ENCODE measurements at regions not wholly inside any gene's neighbourhood (a gene's known extent, or its start where the extent isn't known, plus 50 kb on each side); places are given as distances from the start of the nearest gene placed in this dataset.

DNA sequence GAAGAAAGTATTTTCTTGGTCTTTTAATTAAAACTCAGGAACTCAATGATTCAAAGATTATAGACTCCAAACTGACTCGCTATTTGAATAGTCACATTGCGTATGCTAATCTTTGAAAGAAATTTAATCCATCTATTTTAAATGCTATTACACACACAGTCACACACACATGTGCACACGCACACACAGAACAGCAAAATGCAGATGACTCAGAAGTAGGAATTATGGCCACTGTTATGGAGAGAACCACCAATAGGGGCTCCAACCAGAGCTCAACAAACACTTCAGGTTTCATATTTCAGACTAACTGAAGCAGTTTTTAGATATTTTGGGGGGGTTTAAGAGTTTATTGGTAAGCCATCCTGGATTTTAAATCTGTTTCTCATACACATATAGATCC is 1917.9 kb downstream of the EFNA5 start:
- DNase-seq (ENCODE audit: low read depth): no peak
- no peak overlapping the region for H3K4me3 ChIP-seq (ENCODE audit: low read depth, low read length)
- no peak for TF ChIP-seq CTCF (IDR thresholded peaks at IDR 0.05; ENCODE audit: low read depth, low read length, missing control alignments)

- DNase-seq (ENCODE audit: low read depth): no peak
- H3K4me3 ChIP-seq (ENCODE audit: low read depth, low read length): no peak overlapping the region
- TF ChIP-seq CTCF (IDR thresholded peaks at IDR 0.05; ENCODE audit: low read depth, low read length, missing control alignments): no peak
Observed at GRCh38 chr5:105751908-105752307, 1918.8 kb downstream of the EFNA5 start.

DNA sequence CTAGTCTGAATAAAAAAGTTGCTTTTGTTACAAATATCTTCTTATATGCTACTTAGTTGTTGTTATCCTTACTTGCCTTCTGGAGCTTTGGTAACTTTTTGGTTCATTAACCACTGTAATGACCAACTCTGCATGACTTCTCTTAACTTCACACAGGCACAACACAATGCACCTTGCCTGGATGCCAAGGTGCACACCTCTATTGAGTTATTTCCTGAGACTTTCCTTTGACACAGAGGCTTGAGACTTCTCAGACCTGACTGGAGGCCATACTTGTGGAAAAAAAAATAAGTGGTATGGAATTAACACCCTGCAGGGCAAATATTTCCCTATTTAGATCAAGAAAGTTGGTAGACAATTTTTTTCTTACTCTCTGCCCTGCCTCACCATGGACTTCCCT is 1925.6 kb downstream of the EFNA5 start:
- DNase-seq (ENCODE audit: low read depth): no peak
- TF ChIP-seq CTCF (IDR thresholded peaks at IDR 0.05; ENCODE audit: low read depth, low read length, missing control alignments): no peak

DNA sequence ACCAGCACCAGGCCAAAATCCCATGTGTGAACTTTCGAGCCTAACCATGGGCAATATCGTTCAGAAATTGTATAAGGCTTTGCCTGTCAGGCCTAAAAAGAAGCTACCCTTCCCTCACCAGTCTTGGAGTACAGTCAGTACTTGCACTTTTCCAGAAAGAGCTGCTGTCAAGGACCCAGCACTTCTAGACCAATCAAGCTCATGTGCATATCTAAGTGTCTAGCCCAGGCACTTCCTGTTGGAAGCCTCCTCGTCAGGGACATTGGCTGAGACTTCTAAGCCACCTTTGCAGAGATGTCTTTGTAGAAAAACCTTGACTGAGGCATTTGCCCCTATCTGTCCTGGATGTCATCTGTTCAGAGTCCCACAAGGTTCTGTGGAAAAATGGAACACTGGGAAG is 1930.5 kb downstream of the EFNA5 start:
- DNase-seq (ENCODE audit: low read depth): no peak
- H3K4me3 ChIP-seq (ENCODE audit: low read depth, low read length): no peak overlapping the region
- TF ChIP-seq CTCF (IDR thresholded peaks at IDR 0.05; ENCODE audit: low read depth, low read length, missing control alignments): no peak

More for the DNA sequence above, 1925.6 kb downstream of the EFNA5 start:
- H3K4me3 ChIP-seq (ENCODE audit: low read depth, low read length): no peak overlapping the region

DNA sequence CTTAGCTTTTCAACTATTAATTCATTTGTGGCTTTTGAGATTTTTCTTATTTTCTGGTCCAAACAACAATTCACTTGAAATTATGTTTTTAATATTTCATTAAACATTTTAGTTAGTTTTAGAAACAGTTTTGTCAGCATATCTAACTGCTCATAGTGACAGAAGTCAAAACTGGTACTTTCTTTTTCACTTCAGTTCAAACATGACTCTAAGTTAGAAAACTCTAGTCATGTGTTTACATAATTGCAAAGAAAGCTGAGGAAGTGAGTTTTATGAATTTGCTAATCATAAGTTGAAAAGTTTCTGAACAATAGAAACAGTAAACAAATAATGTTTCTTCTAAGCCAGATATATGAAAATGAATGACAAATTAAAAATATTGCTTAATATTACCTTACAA is 1931.0 kb downstream of the EFNA5 start:
- H3K4me3 ChIP-seq (ENCODE audit: low read depth, low read length): no peak overlapping the region
- no peak for TF ChIP-seq CTCF (IDR thresholded peaks at IDR 0.05; ENCODE audit: low read depth, low read length, missing control alignments)
- DNase-seq (ENCODE audit: low read depth): no peak

- H3K4me3 ChIP-seq (ENCODE audit: low read depth, low read length): no peak overlapping the region
- no peak for TF ChIP-seq CTCF (IDR thresholded peaks at IDR 0.05; ENCODE audit: low read depth, low read length, missing control alignments)
- DNase-seq (ENCODE audit: low read depth): no peak
Observed at GRCh38 chr5:105735704-105736103, 1935.0 kb downstream of the EFNA5 start.

GRCh38 chr5:105730982-105731381 is 1939.8 kb downstream of the EFNA5 start:
- no peak overlapping the region for H3K4me3 ChIP-seq (ENCODE audit: low read depth, low read length)
- no peak for DNase-seq (ENCODE audit: low read depth)
- TF ChIP-seq CTCF (IDR thresholded peaks at IDR 0.05; ENCODE audit: low read depth, low read length, missing control alignments): no peak

Measured in GM12864 (cell line).